ENCODE measurements at regions not wholly inside any gene's neighbourhood (a gene's known extent, or its start where the extent isn't known, plus 50 kb on each side); places are given as distances from the start of the nearest gene placed in this dataset.

DNA sequence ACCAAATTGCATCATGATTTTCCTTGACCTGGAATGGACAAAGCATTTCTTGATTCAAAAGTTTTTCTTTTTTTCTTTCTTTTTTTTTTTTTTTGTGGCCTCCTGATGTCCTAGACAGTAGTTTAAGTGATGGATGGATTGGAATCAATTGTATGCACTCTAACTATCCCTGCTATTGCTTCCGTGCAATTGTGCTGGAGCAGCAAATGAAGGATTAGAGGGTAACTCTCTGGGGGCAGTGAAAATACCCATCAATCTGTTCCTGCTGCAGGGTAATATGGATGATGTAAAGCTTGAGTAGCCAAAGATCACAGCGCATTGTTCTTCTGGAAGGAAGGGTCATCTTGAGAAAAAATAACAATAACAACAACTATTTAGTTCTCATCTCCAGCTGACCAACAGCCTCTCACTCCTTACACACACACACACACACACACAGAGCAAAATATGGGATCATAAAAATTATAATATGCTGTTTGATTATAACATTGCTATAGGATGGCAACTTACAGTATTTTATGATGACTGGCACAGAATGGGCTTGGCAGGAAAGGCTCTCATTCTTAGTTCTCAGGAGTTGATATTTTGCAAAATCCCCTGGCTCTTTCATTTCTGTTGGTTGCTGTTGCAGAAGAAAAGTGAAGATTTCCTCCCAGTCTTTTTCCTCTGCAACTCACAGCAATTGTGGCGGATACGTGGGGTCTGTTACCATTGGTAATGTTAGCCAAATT, 160.9 kb upstream of the DMAC1 start:
- Histone ChIP-seq H3K9me3 (no peaks in the 10 kb centered on the region), H3K36me3 (no peaks in the 10 kb centered on the region), H3K4me3 (no peak overlapping the region), H3K27me3 (no peaks in the 10 kb centered on the region), H3K27ac (no peak overlapping the region), H3K4me1 (no peaks in the 10 kb centered on the region)
- ATAC-seq: no peak
- TF ChIP-seq, protein P1, sequence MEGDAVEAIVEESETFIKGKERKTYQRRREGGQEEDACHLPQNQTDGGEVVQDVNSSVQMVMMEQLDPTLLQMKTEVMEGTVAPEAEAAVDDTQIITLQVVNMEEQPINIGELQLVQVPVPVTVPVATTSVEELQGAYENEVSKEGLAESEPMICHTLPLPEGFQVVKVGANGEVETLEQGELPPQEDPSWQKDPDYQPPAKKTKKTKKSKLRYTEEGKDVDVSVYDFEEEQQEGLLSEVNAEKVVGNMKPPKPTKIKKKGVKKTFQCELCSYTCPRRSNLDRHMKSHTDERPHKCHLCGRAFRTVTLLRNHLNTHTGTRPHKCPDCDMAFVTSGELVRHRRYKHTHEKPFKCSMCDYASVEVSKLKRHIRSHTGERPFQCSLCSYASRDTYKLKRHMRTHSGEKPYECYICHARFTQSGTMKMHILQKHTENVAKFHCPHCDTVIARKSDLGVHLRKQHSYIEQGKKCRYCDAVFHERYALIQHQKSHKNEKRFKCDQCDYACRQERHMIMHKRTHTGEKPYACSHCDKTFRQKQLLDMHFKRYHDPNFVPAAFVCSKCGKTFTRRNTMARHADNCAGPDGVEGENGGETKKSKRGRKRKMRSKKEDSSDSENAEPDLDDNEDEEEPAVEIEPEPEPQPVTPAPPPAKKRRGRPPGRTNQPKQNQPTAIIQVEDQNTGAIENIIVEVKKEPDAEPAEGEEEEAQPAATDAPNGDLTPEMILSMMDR (IDR thresholded peaks at IDR 0.05): no peak
- TF ChIP-seq POLR2A (IDR thresholded peaks at IDR 0.05): no peak
- TF ChIP-seq EP300 (IDR thresholded peaks at IDR 0.05): no peak
- TF ChIP-seq POLR2AphosphoS5 (IDR thresholded peaks at IDR 0.05): no peak
- WGBS, 2 donors (ENCODE audit: low coverage in 1 of 2): 87% methylated on average over 4 of the region's 4 CpGs; no CpG with 5 or more reads in 1 of the 2 donors

DNA sequence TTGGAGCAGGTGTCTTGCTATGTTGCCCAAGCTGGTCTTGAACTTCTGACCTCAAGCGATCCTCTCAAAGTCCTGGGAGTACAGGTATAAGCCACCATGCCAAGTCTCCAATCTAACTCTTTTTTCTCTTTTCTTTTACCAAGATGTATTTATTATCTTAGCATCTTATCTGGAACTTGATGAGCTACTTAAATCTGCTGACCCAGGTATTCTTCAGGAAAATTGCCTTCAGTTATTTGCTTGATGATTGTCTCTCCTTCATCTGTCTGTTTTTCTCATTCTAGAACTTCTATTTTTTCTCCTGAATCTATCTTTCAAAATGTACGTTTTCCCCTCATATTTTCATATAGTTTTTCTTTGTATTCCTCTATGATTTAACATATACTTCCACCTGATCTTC, 158.2 kb upstream of the DMAC1 start:
- Histone ChIP-seq H3K27ac (no peak overlapping the region), H3K27me3 (no peaks in the 10 kb centered on the region), H3K4me1 (no peaks in the 10 kb centered on the region), H3K4me3 (no peak overlapping the region), H3K9me3 (no peaks in the 10 kb centered on the region), H3K36me3 (no peaks in the 10 kb centered on the region)
- no peak for ATAC-seq
- TF ChIP-seq EP300 (IDR thresholded peaks at IDR 0.05) (no peak), POLR2AphosphoS5 (IDR thresholded peaks at IDR 0.05) (no peak), POLR2A (IDR thresholded peaks at IDR 0.05) (no peak)
- TF ChIP-seq, protein P1 (IDR thresholded peaks at IDR 0.05): no peak
- 80 to 100% methylated on average over 2 of the region's 2 CpGs for WGBS, 2 donors (ENCODE audit: low coverage in 1 of 2)

DNA sequence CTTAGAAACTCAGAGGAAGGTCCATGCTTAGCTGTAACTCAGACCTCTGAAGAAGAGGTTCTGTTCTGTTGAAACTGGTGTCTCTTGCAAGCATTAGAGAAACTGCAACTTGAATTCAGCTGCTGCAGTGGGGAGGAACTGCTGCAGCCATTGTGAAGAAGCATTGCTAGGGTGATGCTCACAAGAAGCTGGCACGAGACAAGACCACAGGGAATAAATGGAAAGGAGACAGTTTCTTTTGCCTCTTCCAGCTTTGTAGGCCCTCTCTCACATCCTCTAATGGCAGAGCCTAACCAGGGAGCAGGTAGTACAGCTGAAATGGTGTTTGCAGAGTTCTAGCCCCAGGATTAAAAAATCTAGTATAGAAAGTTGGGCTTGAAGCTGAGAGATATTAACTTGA, 148.0 kb upstream of the DMAC1 start:
- 13 to 71% methylated on average over 1 of the region's 1 CpG for WGBS, 2 donors (ENCODE audit: low coverage in 1 of 2)
- Histone ChIP-seq H3K27ac (no peak overlapping the region), H3K4me3 (no peak overlapping the region), H3K4me1 (no peaks in the 10 kb centered on the region), H3K36me3 (no peaks in the 10 kb centered on the region), H3K9me3 (no peaks in the 10 kb centered on the region), H3K27me3 (no peaks in the 10 kb centered on the region)
- TF ChIP-seq, protein P1 (IDR thresholded peaks at IDR 0.05): no peak
- TF ChIP-seq POLR2A (IDR thresholded peaks at IDR 0.05) (no peak), EP300 (IDR thresholded peaks at IDR 0.05) (no peak), POLR2AphosphoS5 (IDR thresholded peaks at IDR 0.05) (no peak)
- ATAC-seq: no peak

DNA sequence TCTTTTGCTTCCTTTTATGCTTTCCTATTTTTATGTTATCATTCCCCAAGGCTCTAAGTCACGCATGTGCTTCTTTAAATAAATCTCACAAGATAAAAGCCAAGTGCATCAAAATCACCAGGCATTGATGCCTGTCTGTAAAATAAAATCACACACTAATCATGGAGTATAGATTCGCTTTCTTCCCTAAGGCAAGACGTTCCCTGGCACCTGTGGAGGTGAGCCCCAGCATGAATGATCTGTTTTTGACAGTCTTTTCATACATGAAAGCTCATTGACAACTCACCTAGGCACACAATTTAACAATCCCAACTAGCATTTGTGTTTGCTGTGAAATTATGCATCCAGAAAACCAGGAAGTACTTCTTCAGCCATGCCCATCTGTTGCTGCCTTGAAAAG, 146.9 kb upstream of the DMAC1 start:
- H3K9me3 ChIP-seq: no peaks in the 10 kb centered on the region
- no peaks in the 10 kb centered on the region for H3K36me3 ChIP-seq
- 86 to 90% methylated on average over 1 to 3 of the region's 3 CpGs for WGBS, 2 donors (ENCODE audit: low coverage in 1 of 2)
- H3K4me3 ChIP-seq: no peak overlapping the region
- TF ChIP-seq, protein P1 (IDR thresholded peaks at IDR 0.05): no peak
- no peak for TF ChIP-seq POLR2AphosphoS5 (IDR thresholded peaks at IDR 0.05)
- TF ChIP-seq EP300 (IDR thresholded peaks at IDR 0.05): no peak
- no peak for TF ChIP-seq POLR2A (IDR thresholded peaks at IDR 0.05)
- no peaks in the 10 kb centered on the region for H3K4me1 ChIP-seq
- ATAC-seq: no peak
- H3K27ac ChIP-seq: no peak overlapping the region
- H3K27me3 ChIP-seq: no peaks in the 10 kb centered on the region

DNA sequence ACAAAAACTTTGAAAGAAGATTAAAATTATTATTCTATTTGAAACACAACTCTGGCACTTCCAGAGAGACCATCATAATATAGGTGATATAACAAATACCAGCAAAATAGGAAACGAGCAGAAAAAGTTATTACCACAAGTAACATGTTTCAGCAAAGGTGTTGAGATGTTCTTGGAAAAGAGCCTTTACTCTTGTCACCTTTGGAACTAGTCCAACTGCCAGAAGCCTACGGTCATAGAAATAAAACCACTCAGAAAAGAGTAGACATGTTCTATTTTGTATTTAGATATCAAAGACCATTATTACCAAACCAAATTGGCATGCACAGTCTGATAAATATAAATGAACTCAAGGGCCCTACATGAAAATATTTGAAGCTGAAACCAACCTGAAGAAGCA, 145.0 kb upstream of the DMAC1 start:
- TF ChIP-seq, protein P1 (IDR thresholded peaks at IDR 0.05): no peak
- no peak for TF ChIP-seq EP300 (IDR thresholded peaks at IDR 0.05)
- TF ChIP-seq POLR2A (IDR thresholded peaks at IDR 0.05): no peak
- TF ChIP-seq POLR2AphosphoS5 (IDR thresholded peaks at IDR 0.05): no peak
- Histone ChIP-seq H3K27me3 (no peaks in the 10 kb centered on the region), H3K9me3 (peaks cover 0 to 8% (median 0%) of the 10 kb centered on the region in 3 donors), H3K4me1 (no peaks in the 10 kb centered on the region), H3K4me3 (no peak overlapping the region), H3K36me3 (no peaks in the 10 kb centered on the region), H3K27ac (no peak overlapping the region)
- no peak for ATAC-seq
- 20 to 42% methylated on average over 2 of the region's 2 CpGs for WGBS, 2 donors (ENCODE audit: low coverage in 1 of 2)

Data from gastroesophageal sphincter (tissue), 4 donors.